Fibroblast of lung (primary cell): ENCODE measurements at regions not wholly inside any gene's neighbourhood (a gene's known extent, or its start where the extent isn't known, plus 50 kb on each side); places are given as distances from the start of the nearest gene placed in this dataset.

Experiments used
- DNase-seq, 2 donors: peaks; one replicate each; pipeline versions ENCODE4 v3.0.0 to v3.0.0-alpha.2; 2010; ENCODE audit warnings: low read depth in 2 of 2
- H2AFZ ChIP-seq: 2 replicates; pipeline ENCODE4 v1.5.1; 2012; ENCODE audit warnings: low read length, control low read depth, inconsistent platforms
- H3K27ac ChIP-seq: 2 replicates; pipeline ENCODE4 v1.5.1; 2011; ENCODE audit warnings: low read length, control low read depth; ENCODE audit not compliant: insufficient read depth
- H3K27me3 ChIP-seq: 2 replicates; pipeline ENCODE4 v1.5.1; 2011; ENCODE audit warnings: mild to moderate bottlenecking, low read length; ENCODE audit not compliant: control insufficient read depth, insufficient read depth
- H3K36me3 ChIP-seq: 2 replicates; pipeline ENCODE4 v1.5.1; 2011; ENCODE audit warnings: low read length; ENCODE audit not compliant: control insufficient read depth, insufficient read depth
- H3K4me1 ChIP-seq: 2 replicates; pipeline ENCODE4 v1.5.1; 2011; ENCODE audit warnings: low read length; ENCODE audit not compliant: control insufficient read depth, insufficient read depth; ENCODE audit errors: extremely low read depth
- H3K4me2 ChIP-seq: 2 replicates; pipeline ENCODE4 v1.5.1; 2011; ENCODE audit warnings: low read length, control low read depth; ENCODE audit not compliant: insufficient read depth; ENCODE audit errors: extremely low read depth
- H3K4me3 ChIP-seq, 4 experiments: fragments of 200-600 bp in 1 of 4; sonication (generic) in 1 of 4; replicated peaks in 1 of 4; 2 replicates each; pipeline ENCODE4 v1.5.1; 2011 to 2016; ENCODE audit warnings: low read length in 4 of 4, low read depth in 3 of 4, mild to moderate bottlenecking in 3 of 4, control low read depth in 2 of 4, inconsistent platforms in 1 of 4, mixed read lengths in 1 of 4; ENCODE audit not compliant: insufficient read depth in 1 of 4; ENCODE audit errors: control extremely low read depth in 1 of 4
- H3K79me2 ChIP-seq: 2 replicates; pipeline ENCODE4 v1.5.1; 2012; ENCODE audit warnings: mild to moderate bottlenecking, low read length, inconsistent platforms; ENCODE audit not compliant: control insufficient read depth, insufficient read depth
- H3K9ac ChIP-seq: 2 replicates; pipeline ENCODE4 v1.5.1; 2011; ENCODE audit warnings: mild to moderate bottlenecking, low read length, control low read depth; ENCODE audit not compliant: insufficient read depth
- H3K9me3 ChIP-seq: 2 replicates; pipeline ENCODE4 v1.5.1; 2012; ENCODE audit warnings: low read depth, low read length; ENCODE audit not compliant: control insufficient read depth, insufficient read depth
- H4K20me1 ChIP-seq: 2 replicates; pipeline ENCODE4 v1.5.1; 2011; ENCODE audit warnings: low read length; ENCODE audit not compliant: control insufficient read depth, insufficient read depth; ENCODE audit errors: extremely low read depth
- EZH2 ChIP-seq: IDR thresholded peaks from 2 replicates; pipeline ENCODE4 v1.5.1; 2012; ENCODE audit warnings: low read length, control low read depth, mild to moderate bottlenecking; ENCODE audit errors: missing control alignments
- TF ChIP-seq, protein P1 (sequence below), 2 donors: IDR thresholded peaks in 1 of 2; conservative IDR thresholded peaks in 1 of 2; 1 replicate in 1 of 2; 2 replicates in 1 of 2; pipeline ENCODE4 v1.5.1; 2011 to 2012; ENCODE audit warnings: low read length in 2 of 2, control low read depth in 1 of 2, inconsistent platforms in 1 of 2, low read depth in 1 of 2, mild to moderate bottlenecking in 1 of 2

DNA sequence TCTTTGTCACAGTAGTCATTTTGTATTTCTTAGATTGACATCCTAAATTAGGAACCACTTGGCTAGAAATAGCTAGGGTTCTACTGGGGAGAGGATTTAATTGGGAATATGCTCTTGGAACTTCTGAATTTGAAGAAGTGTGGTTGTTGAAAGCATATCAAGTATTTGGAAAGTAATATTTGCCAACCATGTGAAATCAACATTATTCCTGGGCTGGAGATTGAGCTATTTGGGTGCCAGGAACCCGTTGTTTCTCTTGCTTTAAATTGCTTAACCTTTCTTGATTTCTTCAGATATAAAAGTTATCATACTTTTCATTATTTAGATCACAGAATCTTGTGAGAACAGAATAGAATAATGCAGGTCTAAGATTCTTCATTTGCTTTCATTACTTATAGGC, 178.4 kb upstream of the ELL2 start:
- DNase-seq: no peak
- no peaks in the 10 kb centered on the region for H3K36me3 ChIP-seq
- no peak overlapping the region for H2AFZ ChIP-seq

DNA sequence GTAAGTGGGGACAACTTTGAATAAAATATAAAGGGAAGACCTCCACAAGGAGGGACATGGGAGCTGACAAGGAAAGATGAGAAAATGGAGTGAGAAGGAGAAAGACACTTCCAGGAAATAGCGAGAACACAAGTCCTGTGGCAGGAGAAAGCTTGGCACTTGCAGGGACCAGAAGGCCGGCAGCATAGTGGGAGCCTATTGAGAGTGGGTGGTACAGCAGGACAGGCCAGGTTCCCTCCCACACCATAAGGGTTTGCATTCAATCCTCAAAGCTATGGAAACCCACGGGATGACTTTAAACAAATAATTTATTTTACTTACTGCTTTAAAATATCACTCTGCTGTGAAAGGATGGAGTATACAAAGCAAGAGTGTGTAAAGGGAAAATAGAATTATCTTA, 173.2 kb upstream of the ELL2 start:
- Histone ChIP-seq H3K9ac (no peak overlapping the region), H3K9me3 (no peaks in the 10 kb centered on the region), H3K27ac (no peak overlapping the region), H3K4me3 (no peak overlapping the region), H2AFZ (no peak overlapping the region), H3K4me1 (no peaks in the 10 kb centered on the region), H3K4me2 (no peak overlapping the region), H4K20me1 (no peaks in the 10 kb centered on the region), H3K27me3 (no peaks in the 10 kb centered on the region), H3K36me3 (no peaks in the 10 kb centered on the region), H3K79me2 (no peaks in the 10 kb centered on the region)
- no peak for DNase-seq
- TF ChIP-seq, protein P1, sequence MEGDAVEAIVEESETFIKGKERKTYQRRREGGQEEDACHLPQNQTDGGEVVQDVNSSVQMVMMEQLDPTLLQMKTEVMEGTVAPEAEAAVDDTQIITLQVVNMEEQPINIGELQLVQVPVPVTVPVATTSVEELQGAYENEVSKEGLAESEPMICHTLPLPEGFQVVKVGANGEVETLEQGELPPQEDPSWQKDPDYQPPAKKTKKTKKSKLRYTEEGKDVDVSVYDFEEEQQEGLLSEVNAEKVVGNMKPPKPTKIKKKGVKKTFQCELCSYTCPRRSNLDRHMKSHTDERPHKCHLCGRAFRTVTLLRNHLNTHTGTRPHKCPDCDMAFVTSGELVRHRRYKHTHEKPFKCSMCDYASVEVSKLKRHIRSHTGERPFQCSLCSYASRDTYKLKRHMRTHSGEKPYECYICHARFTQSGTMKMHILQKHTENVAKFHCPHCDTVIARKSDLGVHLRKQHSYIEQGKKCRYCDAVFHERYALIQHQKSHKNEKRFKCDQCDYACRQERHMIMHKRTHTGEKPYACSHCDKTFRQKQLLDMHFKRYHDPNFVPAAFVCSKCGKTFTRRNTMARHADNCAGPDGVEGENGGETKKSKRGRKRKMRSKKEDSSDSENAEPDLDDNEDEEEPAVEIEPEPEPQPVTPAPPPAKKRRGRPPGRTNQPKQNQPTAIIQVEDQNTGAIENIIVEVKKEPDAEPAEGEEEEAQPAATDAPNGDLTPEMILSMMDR (conservative IDR thresholded peaks at IDR 0.05 in 1 of 2, IDR thresholded peaks at IDR 0.05 in 1 of 2; ENCODE audit: low read depth in 1 of 2, low read length in 2 of 2): no peak
- no peak for TF ChIP-seq EZH2

More for the DNA sequence above, 178.4 kb upstream of the ELL2 start:
- Histone ChIP-seq H3K4me2 (no peak overlapping the region), H3K4me3 (no peak overlapping the region), H3K9me3 (no peaks in the 10 kb centered on the region), H3K79me2 (no peaks in the 10 kb centered on the region), H4K20me1 (no peaks in the 10 kb centered on the region), H3K27me3 (no peaks in the 10 kb centered on the region), H3K27ac (no peak overlapping the region), H3K4me1 (peaks cover 2% of the 10 kb centered on the region), H3K9ac (no peak overlapping the region)
- TF ChIP-seq, protein P1 (conservative IDR thresholded peaks at IDR 0.05 in 1 of 2, IDR thresholded peaks at IDR 0.05 in 1 of 2; ENCODE audit: low read depth in 1 of 2, low read length in 2 of 2): no peak
- TF ChIP-seq EZH2: no peak

DNA sequence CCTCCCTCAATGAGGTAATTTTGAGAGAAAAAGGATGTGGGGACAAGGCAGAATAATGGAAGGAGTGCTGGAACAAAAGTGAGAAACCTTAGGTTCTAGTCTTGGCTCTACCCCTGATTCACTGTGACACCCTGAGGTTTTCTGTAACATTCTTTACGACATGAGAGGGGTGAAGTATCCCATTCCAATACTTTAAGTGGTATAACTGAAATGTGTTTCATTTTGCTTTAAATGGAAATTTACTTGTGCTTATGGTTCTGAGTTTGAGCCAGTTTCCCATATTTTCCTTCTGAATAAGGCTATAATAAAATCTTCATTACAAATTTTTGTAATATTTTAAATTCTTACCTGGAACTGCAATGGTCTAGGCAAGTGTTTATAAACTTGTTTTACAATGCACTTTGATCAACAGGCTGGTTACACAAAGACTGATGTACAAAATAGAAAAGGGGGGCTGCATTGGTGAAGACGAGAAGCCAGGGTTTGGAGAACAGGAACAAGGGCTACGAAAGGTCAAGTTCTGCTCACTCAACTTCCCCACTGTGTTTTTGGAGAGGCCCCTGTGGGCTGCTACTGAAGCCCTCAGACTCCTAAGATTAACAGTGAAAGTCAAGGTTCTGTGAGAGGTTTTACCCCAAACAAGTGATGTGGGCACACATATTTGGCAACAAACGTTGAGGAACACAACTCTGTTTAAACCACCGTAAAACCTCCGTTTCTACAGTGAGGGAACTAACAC, 171.9 kb upstream of the ELL2 start:
- no peak overlapping the region for H3K4me2 ChIP-seq
- peak in 1 of 2 donors; percentile 54 for DNase-seq

More for the DNA sequence above, 171.9 kb upstream of the ELL2 start:
- Histone ChIP-seq H3K4me3 (no peak overlapping the region), H3K36me3 (no peaks in the 10 kb centered on the region), H3K27me3 (no peaks in the 10 kb centered on the region), H3K9ac (no peak overlapping the region), H3K27ac (no peak overlapping the region), H3K4me1 (no peaks in the 10 kb centered on the region), H3K79me2 (no peaks in the 10 kb centered on the region), H3K9me3 (no peaks in the 10 kb centered on the region), H2AFZ (no peak overlapping the region), H4K20me1 (no peaks in the 10 kb centered on the region)
- TF ChIP-seq, protein P1 (conservative IDR thresholded peaks at IDR 0.05 in 1 of 2, IDR thresholded peaks at IDR 0.05 in 1 of 2; ENCODE audit: low read depth in 1 of 2, low read length in 2 of 2): no peak
- TF ChIP-seq EZH2: no peak
